Muscle of leg (tissue), 3 donors: ENCODE measurements at regions not wholly inside any gene's neighbourhood (a gene's known extent, or its start where the extent isn't known, plus 50 kb on each side); places are given as distances from the start of the nearest gene placed in this dataset.
"Not testable (repeated sequence)": the region's sequence is repeated elsewhere in the genome, so short reads cannot be mapped to it uniquely, and the experiment has no call there.

Experiments
- DNase-seq: peaks from one replicate; pipeline ENCODE4 v3.0.0; 2013
- H3K27ac ChIP-seq: one replicate; pipeline ENCODE4 v1.5.1; 2013; ENCODE audit warnings: mild to moderate bottlenecking, low read length, control low read depth
- H3K27me3 ChIP-seq: one replicate; pipeline ENCODE4 v1.6.1; 2013; ENCODE audit warnings: low read length; ENCODE audit not compliant: control insufficient read depth, insufficient read depth
- H3K36me3 ChIP-seq: one replicate; pipeline ENCODE4 v1.6.1; 2013; ENCODE audit warnings: low read length; ENCODE audit not compliant: control insufficient read depth, insufficient read depth
- H3K4me1 ChIP-seq: one replicate; pipeline ENCODE4 v1.6.1; 2013; ENCODE audit warnings: low read length; ENCODE audit not compliant: control insufficient read depth, insufficient read depth
- H3K4me3 ChIP-seq: one replicate; pipeline ENCODE4 v1.5.1; 2013; ENCODE audit warnings: low read length, control low read depth
- H3K9me3 ChIP-seq: replicated peaks from 2 replicates; pipeline ENCODE4 v1.6.1; 2013; ENCODE audit warnings: low read depth, low read length; ENCODE audit not compliant: control insufficient read depth
- WGBS: methylation state at CpG from one replicate; pipeline ENCODE4 v1.1.5; 2013; ENCODE audit warnings: missing lambda C conversion rate; ENCODE audit not compliant: insufficient coverage; 5-methylcytosine and 5-hydroxymethylcytosine counted together

DNA sequence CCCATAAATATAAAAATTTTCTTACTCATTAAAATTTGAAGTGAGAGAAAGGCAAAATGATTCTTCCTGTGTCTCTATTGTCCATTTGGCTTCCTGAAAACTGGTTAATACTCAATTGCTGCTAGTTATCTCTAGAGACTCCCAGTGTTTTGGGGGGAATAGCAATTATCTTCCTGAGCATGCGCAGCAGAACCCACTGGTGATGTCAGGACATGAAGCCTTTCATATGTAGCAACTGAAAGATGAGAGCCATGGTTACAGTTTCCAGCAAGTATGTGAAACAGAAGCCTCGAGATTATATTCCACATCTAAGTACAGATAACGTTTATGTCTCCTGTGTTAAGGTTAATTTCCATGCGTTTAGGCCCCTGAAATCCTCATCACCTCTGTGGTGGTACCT lies 254.3 kb upstream of the FIGN start:
- Histone ChIP-seq H3K9me3 (no peaks in the 10 kb centered on the region), H3K4me3 (no peak overlapping the region), H3K36me3 (no peaks in the 10 kb centered on the region), H3K27ac (no peak overlapping the region), H3K27me3 (no peaks in the 10 kb centered on the region), H3K4me1 (no peaks in the 10 kb centered on the region)
- no peak for DNase-seq
- WGBS, result 80% methylated on average over 1 of the region's 4 CpGs

DNA sequence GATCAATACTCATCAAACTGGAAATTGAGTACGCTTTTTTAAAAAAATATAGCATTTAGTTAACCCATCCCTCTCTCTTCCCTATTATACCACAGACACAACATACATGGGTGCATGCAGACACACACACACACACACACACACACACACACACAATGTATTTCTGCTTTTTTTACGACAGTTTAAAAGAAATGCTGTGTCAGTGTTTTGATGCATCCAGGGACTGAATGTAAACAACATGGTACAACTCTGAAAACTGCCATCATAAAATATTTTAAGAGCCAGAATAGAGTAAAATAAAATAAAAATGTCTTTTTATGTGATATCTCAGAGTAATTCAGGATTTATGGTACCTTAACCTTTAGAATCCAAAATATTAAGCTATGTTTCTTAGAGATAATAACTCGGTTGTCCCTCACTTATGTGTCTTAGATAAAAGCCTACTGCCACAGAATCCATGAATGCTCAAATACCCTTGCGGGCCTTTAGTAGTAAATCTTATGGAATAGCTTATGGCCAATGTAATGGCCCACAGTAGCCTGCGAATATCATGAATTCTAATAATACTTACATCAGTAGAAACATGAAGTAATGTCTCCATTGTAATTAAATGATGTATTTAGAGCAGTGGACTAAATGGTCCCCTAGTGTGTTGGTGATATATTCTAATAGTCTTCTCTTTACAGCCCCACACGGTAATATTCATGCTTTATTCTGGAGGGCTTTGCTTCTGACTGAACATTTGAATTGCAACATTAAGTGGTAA lies 251.6 kb upstream of the FIGN start:
- Histone ChIP-seq H3K4me3 (no peak overlapping the region), H3K27me3 (no peaks in the 10 kb centered on the region), H3K9me3 (no peaks in the 10 kb centered on the region), H3K27ac (no peak overlapping the region), H3K36me3 (no peaks in the 10 kb centered on the region), H3K4me1 (no peaks in the 10 kb centered on the region)
- DNase-seq, result no peak
- no CpG with 5 or more reads among the region's 6 CpGs for WGBS

DNA sequence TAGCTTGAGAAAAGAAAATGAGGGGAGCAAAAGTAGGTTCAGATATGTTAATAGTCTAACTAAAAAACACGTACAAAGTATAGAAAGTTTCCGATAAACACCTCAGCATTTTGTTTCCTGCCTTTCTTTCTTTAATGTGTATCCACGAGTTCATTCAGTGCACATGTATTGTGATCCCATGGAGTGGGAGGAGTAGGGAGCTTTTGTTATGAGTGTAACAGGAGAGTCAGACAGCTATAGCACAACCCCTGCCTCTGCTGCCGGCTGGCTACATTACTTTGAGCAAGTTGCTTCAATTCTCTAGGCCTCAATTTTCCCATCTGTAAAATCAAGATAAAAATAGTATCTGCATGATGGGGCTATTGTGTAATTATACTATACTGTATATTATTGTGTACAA lies 249.2 kb upstream of the FIGN start:
- no CpG with 5 or more reads among the region's 4 CpGs for WGBS
- no peaks in the 10 kb centered on the region for H3K4me1 ChIP-seq
- no peaks in the 10 kb centered on the region for H3K36me3 ChIP-seq
- H3K9me3 ChIP-seq, result no peaks in the 10 kb centered on the region
- no peaks in the 10 kb centered on the region for H3K27me3 ChIP-seq
- no peak for DNase-seq
- H3K27ac ChIP-seq, result no peak overlapping the region
- no peak overlapping the region for H3K4me3 ChIP-seq

DNA sequence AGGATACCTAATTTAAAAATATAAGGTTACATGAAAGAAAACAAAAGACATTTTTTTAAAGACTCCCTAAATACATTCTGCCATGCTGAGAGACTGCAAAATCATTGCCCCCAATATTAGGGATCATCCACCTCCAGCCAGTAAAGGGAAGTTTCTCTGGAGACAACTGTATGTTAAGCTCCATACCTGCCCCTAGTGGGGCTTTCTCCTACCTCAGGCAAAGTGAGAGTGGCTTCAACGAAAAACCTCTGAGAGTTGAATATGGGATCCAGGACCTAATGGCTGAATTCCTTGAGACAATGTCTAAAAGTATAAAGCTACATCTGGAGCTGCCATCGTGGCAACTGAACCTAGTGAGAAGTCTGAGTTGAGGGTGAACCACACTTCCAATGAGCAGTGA lies 248.1 kb upstream of the FIGN start:
- no peak for DNase-seq
- no peaks in the 10 kb centered on the region for H3K36me3 ChIP-seq
- no CpG with 5 or more reads among the region's 2 CpGs for WGBS
- no peaks in the 10 kb centered on the region for H3K9me3 ChIP-seq
- H3K27me3 ChIP-seq, result no peaks in the 10 kb centered on the region
- no peaks in the 10 kb centered on the region for H3K4me1 ChIP-seq
- H3K27ac ChIP-seq, result no peak overlapping the region
- no peak overlapping the region for H3K4me3 ChIP-seq

DNA sequence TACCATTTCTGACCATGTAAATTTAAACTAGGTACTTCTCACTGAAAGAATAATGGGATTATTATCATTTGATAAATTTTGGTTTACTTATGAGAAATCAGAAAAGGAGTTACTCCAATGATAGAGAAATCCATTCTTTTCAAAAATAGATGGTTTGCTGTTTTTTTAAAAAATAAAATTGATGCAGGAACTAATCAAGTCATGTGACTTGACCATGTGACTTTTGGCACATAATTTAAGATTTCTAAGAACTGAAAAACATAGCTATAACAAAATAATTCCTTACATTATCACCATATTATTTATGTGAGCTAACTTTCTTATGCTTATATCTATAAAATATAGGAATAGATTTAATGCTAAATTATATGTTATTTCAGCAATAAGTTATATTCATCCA lies 247.1 kb upstream of the FIGN start:
- Histone ChIP-seq H3K27me3 (no peaks in the 10 kb centered on the region), H3K4me1 (no peaks in the 10 kb centered on the region), H3K36me3 (no peaks in the 10 kb centered on the region), H3K4me3 (no peak overlapping the region), H3K9me3 (no peaks in the 10 kb centered on the region), H3K27ac (no peak overlapping the region)
- no peak for DNase-seq

DNA sequence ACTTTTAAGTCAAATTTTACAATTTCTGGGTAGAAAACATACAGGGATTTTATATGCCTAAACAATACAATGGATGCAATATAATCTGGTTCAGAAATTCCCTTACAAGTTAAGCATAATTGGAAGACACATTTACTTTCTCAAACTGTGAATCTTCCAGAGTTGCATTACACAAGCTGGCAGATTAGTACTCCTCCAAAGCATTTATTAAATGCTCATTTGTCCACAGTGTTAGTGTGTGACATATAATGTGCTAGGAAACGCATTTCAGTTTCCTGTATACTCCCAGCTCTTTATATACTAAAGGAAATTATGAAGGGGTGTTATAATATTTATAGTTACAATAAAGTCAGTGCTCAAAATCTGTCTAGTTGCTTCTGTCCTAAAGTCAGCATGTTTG lies 239.0 kb upstream of the FIGN start:
- Histone ChIP-seq H3K9me3 (no peaks in the 10 kb centered on the region), H3K36me3 (no peaks in the 10 kb centered on the region), H3K27me3 (no peaks in the 10 kb centered on the region), H3K4me1 (no peaks in the 10 kb centered on the region), H3K4me3 (no peak overlapping the region), H3K27ac (no peak overlapping the region)
- no peak for DNase-seq
- WGBS, result no CpG with 5 or more reads among the region's 1 CpG

DNA sequence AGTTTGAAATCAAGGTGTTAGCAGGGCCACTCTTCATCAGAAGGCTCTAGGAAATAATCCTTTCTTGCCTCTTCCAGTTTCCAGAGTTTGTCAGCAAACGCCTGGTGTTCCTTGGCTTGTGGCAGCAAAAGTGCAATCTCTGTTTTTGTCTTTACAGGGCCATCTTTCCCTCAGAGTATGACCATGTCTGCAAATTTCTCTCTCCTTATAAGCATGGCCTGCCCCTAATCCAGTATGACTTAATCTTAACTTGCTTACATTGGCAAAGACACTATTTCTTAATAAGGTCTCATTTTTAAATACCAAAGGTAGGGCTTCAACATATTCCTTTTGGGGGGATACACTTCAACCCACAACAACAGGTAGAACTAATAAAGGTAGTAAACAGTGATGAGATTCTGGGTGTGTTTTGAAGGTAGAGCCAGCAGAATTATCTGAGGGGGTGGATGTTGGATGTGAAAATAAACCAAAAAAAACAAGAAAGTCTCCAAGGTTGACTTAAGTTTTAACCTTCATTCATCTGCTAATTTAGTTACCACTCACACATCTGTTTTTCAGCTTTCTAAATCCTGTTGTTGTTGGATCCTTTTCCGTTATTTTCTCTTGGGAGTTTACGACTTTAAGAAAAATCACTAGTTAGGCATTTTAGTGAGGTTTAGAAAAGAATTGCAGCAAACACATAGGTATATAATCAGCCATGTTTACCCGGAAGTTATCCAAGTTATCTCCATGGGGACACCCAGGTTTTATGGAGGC lies 234.4 kb upstream of the FIGN start:
- Histone ChIP-seq H3K27me3 (no peaks in the 10 kb centered on the region), H3K27ac (no peak overlapping the region), H3K36me3 (no peaks in the 10 kb centered on the region), H3K9me3 (no peaks in the 10 kb centered on the region), H3K4me1 (no peaks in the 10 kb centered on the region), H3K4me3 (no peak overlapping the region)
- WGBS, result 53% methylated on average over 1 of the region's 4 CpGs
- DNase-seq, result peak; percentile 82

DNA sequence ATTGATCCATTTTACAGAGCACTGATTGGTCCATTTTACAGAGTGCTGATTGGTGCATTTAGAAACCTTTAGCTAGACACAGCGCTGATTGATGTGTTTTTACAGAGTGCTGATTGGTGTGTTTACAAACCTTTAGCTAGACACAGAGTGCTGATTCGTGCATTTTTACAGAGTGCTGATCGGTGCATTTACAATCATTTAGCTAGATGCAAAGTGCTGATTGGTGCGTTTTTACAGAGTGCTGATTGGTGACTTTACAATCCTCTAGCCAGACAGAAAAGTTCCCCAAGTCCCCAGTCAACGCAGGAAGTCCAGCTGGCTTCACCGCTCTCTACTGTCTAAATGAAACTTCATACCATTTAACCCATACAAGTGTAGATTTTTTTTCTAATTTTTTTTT lies 228.5 kb upstream of the FIGN start:
- H3K27ac ChIP-seq, H3K9me3 ChIP-seq, H3K36me3 ChIP-seq, H3K4me1 ChIP-seq, DNase-seq, H3K4me3 ChIP-seq, H3K27me3 ChIP-seq: not testable (repeated sequence)
- 100% methylated on average over 3 of the region's 6 CpGs for WGBS

DNA sequence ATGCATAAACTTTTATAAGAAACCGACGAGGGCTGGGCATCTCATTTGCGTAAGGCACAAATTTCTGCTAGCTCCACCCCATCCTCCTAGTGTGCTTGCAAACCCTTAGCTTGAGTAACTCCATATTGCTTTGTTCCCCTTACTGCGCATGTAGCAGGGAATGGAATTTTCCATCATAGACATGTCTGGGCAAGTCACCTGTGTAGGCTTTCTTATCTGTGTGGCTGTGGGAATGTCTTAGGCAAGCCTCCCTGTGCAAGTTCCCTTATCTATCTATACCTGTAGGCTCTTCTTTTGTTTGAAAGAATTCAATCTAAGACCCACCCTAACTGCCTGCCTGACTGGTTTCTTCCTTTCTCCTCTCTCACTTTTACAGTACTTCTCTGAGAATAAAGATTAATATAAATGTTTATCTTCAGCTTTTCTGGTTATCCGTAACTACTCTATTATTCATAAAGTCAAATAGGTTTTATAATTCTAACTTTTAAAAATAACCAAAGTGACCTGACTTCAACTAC lies 217.6 kb upstream of the FIGN start:
- no peak for DNase-seq
- Histone ChIP-seq H3K27ac (no peak overlapping the region), H3K9me3 (no peaks in the 10 kb centered on the region), H3K36me3 (no peaks in the 10 kb centered on the region), H3K4me3 (no peak overlapping the region), H3K4me1 (no peaks in the 10 kb centered on the region), H3K27me3 (no peaks in the 10 kb centered on the region)
- 100% methylated on average over 3 of the region's 5 CpGs for WGBS

DNA sequence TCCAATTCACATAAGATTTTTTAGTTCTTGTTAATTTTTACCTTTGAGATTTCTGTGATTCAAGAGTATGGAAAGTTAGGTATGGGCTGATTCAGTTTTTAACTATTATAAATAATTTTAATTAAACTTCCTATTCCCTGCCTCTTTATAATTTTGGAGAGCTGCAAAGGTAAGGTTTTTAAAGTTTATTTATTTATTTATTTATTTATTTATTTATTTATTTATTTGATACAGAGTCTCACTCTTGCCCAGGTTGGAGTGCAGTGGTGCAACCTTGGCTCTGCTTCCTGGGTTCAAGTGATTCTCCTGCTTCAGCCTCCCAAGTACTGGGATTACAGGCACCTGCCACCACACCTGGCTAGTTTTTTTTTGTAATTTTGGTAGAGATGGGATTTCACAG lies 215.5 kb upstream of the FIGN start:
- no peak overlapping the region for H3K27ac ChIP-seq
- no peaks in the 10 kb centered on the region for H3K9me3 ChIP-seq
- H3K4me3 ChIP-seq, result no peak overlapping the region
- H3K4me1 ChIP-seq, result no peaks in the 10 kb centered on the region
- no peak for DNase-seq
- H3K36me3 ChIP-seq, result no peaks in the 10 kb centered on the region
- no peaks in the 10 kb centered on the region for H3K27me3 ChIP-seq
